ENCODE measurements at regions not wholly inside any gene's neighbourhood (a gene's known extent, or its start where the extent isn't known, plus 50 kb on each side); places are given as distances from the start of the nearest gene placed in this dataset.

DNA sequence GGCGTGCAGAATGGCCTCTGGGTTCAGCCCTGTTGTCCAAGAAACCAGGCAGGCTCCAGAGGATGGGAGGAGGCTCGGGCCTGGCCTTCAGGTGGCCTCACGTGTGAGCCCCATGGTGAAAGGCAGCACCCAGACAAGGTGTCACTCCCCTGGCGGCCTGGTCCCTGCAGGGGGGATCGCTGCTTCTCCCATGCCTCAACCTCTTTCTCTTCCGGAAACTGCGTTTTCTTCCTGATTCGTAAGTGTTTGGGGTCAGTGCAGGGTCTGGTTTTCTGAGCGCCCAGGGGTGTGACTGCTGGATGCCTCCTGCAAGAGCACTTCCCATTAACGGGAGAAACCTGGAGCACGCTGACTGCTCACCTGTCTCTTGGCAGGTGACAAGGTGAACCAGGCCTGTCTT is 70.0 kb upstream of the CIBAR2 start:
- H3K4me1 ChIP-seq (ENCODE audit: control insufficient read depth, insufficient read depth, low read length), result no peaks in the 10 kb centered on the region
- TF ChIP-seq, protein P1, sequence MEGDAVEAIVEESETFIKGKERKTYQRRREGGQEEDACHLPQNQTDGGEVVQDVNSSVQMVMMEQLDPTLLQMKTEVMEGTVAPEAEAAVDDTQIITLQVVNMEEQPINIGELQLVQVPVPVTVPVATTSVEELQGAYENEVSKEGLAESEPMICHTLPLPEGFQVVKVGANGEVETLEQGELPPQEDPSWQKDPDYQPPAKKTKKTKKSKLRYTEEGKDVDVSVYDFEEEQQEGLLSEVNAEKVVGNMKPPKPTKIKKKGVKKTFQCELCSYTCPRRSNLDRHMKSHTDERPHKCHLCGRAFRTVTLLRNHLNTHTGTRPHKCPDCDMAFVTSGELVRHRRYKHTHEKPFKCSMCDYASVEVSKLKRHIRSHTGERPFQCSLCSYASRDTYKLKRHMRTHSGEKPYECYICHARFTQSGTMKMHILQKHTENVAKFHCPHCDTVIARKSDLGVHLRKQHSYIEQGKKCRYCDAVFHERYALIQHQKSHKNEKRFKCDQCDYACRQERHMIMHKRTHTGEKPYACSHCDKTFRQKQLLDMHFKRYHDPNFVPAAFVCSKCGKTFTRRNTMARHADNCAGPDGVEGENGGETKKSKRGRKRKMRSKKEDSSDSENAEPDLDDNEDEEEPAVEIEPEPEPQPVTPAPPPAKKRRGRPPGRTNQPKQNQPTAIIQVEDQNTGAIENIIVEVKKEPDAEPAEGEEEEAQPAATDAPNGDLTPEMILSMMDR (conservative IDR thresholded peaks at IDR 0.05), result no peak
- H3K27ac ChIP-seq (ENCODE audit: low read depth, low read length), result no peak overlapping the region
- Mint-ChIP-seq H3K4me3 (no peak overlapping the region), H3K27ac (no peak overlapping the region), H3K9me3 (peaks cover 18% of the 10 kb centered on the region), H3K4me1 (no peaks in the 10 kb centered on the region), H3K36me3 (ENCODE audit: low read depth) (peaks cover 27% of the 10 kb centered on the region), H3K27me3 (ENCODE audit: insufficient read depth) (no peaks in the 10 kb centered on the region)
- H3K27me3 ChIP-seq (ENCODE audit: control insufficient read depth, insufficient read depth, low read length, poor library complexity, severe bottlenecking), result no peaks in the 10 kb centered on the region
- H3K9ac ChIP-seq (ENCODE audit: extremely low read depth, low read length, poor library complexity, severe bottlenecking), result no peak overlapping the region
- H3K4me3 ChIP-seq (ENCODE audit: low read length), result no peak overlapping the region
- H3K36me3 ChIP-seq (ENCODE audit: control insufficient read depth, insufficient read depth, low read length), result peaks cover 14% of the 10 kb centered on the region
- DNase-seq, result no peak
- 92 to 98% methylated on average over 6 to 11 of the region's 11 CpGs for WGBS, 2 experiments (ENCODE audit: insufficient coverage in 1 of 2, insufficient read length in 1 of 2)
- peaks cover 17% of the 10 kb centered on the region for H3K9me3 ChIP-seq (ENCODE audit: control insufficient read depth, low read length)

DNA sequence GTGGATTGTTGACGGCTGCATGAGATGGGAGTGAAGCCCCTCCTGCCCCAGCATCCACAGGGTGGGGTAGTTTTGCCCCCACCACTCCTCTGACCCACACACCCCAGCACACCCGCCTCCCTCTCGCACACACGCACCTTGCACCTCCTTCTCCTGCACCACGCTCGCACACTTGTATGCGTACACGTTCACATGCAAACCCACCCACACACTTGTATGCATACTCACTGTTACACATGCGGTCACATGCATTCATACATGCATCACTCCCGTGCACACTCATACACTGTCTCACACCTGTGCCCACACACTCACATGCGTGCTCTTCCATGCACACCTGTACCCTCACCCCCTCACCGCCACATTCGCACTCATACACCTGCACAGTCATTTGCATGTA is 70.5 kb upstream of the CIBAR2 start:
- Mint-ChIP-seq H3K9me3 (peaks cover 18% of the 10 kb centered on the region), H3K4me3 (no peak overlapping the region), H3K36me3 (ENCODE audit: low read depth) (peaks cover 27% of the 10 kb centered on the region), H3K4me1 (no peaks in the 10 kb centered on the region), H3K27ac (no peak overlapping the region), H3K27me3 (ENCODE audit: insufficient read depth) (no peaks in the 10 kb centered on the region)
- Histone ChIP-seq H3K27ac (ENCODE audit: low read depth, low read length) (no peak overlapping the region), H3K9ac (ENCODE audit: extremely low read depth, low read length, poor library complexity, severe bottlenecking) (no peak overlapping the region), H3K9me3 (ENCODE audit: control insufficient read depth, low read length) (peaks cover 17% of the 10 kb centered on the region), H3K4me1 (ENCODE audit: control insufficient read depth, insufficient read depth, low read length) (no peaks in the 10 kb centered on the region), H3K27me3 (ENCODE audit: control insufficient read depth, insufficient read depth, low read length, poor library complexity, severe bottlenecking) (no peaks in the 10 kb centered on the region), H3K36me3 (ENCODE audit: control insufficient read depth, insufficient read depth, low read length) (peaks cover 14% of the 10 kb centered on the region), H3K4me3 (ENCODE audit: low read length) (no peak overlapping the region)
- DNase-seq, result no peak
- 96 to 100% methylated on average over 7 to 13 of the region's 13 CpGs for WGBS, 2 experiments (ENCODE audit: insufficient coverage in 1 of 2, insufficient read length in 1 of 2)
- TF ChIP-seq, protein P1 (conservative IDR thresholded peaks at IDR 0.05), result no peak

GRCh38 chr16:85183564-85183963 is 71.3 kb upstream of the CIBAR2 start:
- H3K27ac ChIP-seq (ENCODE audit: low read depth, low read length), result no peak overlapping the region
- H3K27ac Mint-ChIP-seq, result no peak overlapping the region
- no peaks in the 10 kb centered on the region for H3K27me3 Mint-ChIP-seq (ENCODE audit: insufficient read depth)
- TF ChIP-seq, protein P1 (conservative IDR thresholded peaks at IDR 0.05), result no peak
- H3K9me3 ChIP-seq (ENCODE audit: control insufficient read depth, low read length), result peaks cover 17% of the 10 kb centered on the region
- WGBS, 2 experiments (ENCODE audit: insufficient coverage in 1 of 2, insufficient read length in 1 of 2), result 93 to 96% methylated on average over 5 of the region's 5 CpGs
- H3K4me1 Mint-ChIP-seq, result no peaks in the 10 kb centered on the region
- no peak overlapping the region for H3K9ac ChIP-seq (ENCODE audit: extremely low read depth, low read length, poor library complexity, severe bottlenecking)
- H3K27me3 ChIP-seq (ENCODE audit: control insufficient read depth, insufficient read depth, low read length, poor library complexity, severe bottlenecking), result no peaks in the 10 kb centered on the region
- peaks cover 14% of the 10 kb centered on the region for H3K36me3 ChIP-seq (ENCODE audit: control insufficient read depth, insufficient read depth, low read length)
- no peak overlapping the region for H3K4me3 ChIP-seq (ENCODE audit: low read length)
- no peak for DNase-seq
- peaks cover 27% of the 10 kb centered on the region for H3K36me3 Mint-ChIP-seq (ENCODE audit: low read depth)
- H3K9me3 Mint-ChIP-seq, result peaks cover 18% of the 10 kb centered on the region
- H3K4me3 Mint-ChIP-seq, result no peak overlapping the region
- no peaks in the 10 kb centered on the region for H3K4me1 ChIP-seq (ENCODE audit: control insufficient read depth, insufficient read depth, low read length)

Measured in endodermal cell (in vitro differentiated cells).